WTC11 (cell line): ENCODE measurements at regions not wholly inside any gene's neighbourhood (a gene's known extent, or its start where the extent isn't known, plus 50 kb on each side); places are given as distances from the start of the nearest gene placed in this dataset.

Experiments
- ATAC-seq: fragments of 200-7000 bp; cut with Tn5 transposase; 2 replicates; pipeline ENCODE4 v1.10.0; 2021; ENCODE audit warnings: mild to moderate bottlenecking, moderate library complexity
- CTCF ChIA-PET: fragments of 300-600 bp; sonication (Branson Sonifier 250); formaldehyde crosslinking; loops from one replicate; lab custom pipeline; 2021; ENCODE audit warnings: antibody characterized with exemption; lab: Charles Lee
- POLR2A ChIA-PET: fragments of 350-600 bp; sonication (Branson Sonifier 250); formaldehyde crosslinking; loops from one replicate; lab custom pipeline; 2021; ENCODE audit warnings: antibody characterized with exemption; lab: Charles Lee
- DNase-seq: peaks from one replicate; pipeline ENCODE4 v3.0.0; 2021; ENCODE audit warnings: low spot score
- H3K27ac Mint-ChIP-seq: 2 replicates; pipeline ENCODE4 v1.8.0; 2021; ENCODE audit warnings: mixed read lengths
- H3K27me3 Mint-ChIP-seq: 2 replicates; pipeline ENCODE4 v1.8.0; 2021; ENCODE audit warnings: low read depth, mild to moderate bottlenecking, moderate library complexity, mixed read lengths
- H3K36me3 Mint-ChIP-seq: 2 replicates; pipeline ENCODE4 v1.8.0; 2021; ENCODE audit warnings: mixed read lengths
- H3K4me1 Mint-ChIP-seq: 2 replicates; pipeline ENCODE4 v1.8.0; 2022; ENCODE audit warnings: mixed read lengths
- H3K4me3 Mint-ChIP-seq: 2 replicates; pipeline ENCODE4 v1.8.0; 2021; ENCODE audit warnings: mild to moderate bottlenecking, moderate library complexity, mixed read lengths
- H3K9me3 Mint-ChIP-seq: 2 replicates; pipeline ENCODE4 v1.8.0; 2021; ENCODE audit warnings: mixed read lengths
- CBFB ChIP-seq: sonication (generic); formaldehyde crosslinking; IDR thresholded peaks from 2 replicates; pipeline ENCODE4 v1.8.1; 2022; ENCODE audit warnings: mild to moderate bottlenecking, low read depth, missing genetic modification reagents
- EMX1 ChIP-seq: fragments of 250-450 bp; sonication (Bioruptor Pico); IDR thresholded peaks from 2 replicates; pipeline ENCODE4 v1.8.0; 2021; ENCODE audit warnings: mild to moderate bottlenecking
- ETV6 ChIP-seq: sonication (generic); formaldehyde crosslinking; IDR thresholded peaks from 2 replicates; pipeline ENCODE4 v1.8.1; 2022; ENCODE audit warnings: mild to moderate bottlenecking, missing genetic modification reagents
- FOXJ3 ChIP-seq: sonication (generic); formaldehyde crosslinking; IDR thresholded peaks from 2 replicates; pipeline ENCODE4 v1.9.0; 2021; ENCODE audit warnings: missing genetic modification reagents, mild to moderate bottlenecking, borderline replicate concordance
- HMGA2 ChIP-seq: fragments of 250-450 bp; sonication (Bioruptor Pico); IDR thresholded peaks from 2 replicates; pipeline ENCODE4 v1.4.0; 2021; ENCODE audit warnings: mild to moderate bottlenecking, moderate library complexity
- JUN ChIP-seq: sonication (generic); formaldehyde crosslinking; IDR thresholded peaks from 2 replicates; pipeline ENCODE4 v1.8.0; 2023; ENCODE audit warnings: mild to moderate bottlenecking, missing genetic modification reagents
- MYBL2 ChIP-seq: sonication (generic); formaldehyde crosslinking; IDR thresholded peaks from 2 replicates; pipeline ENCODE4 v1.8.1; 2023; ENCODE audit warnings: mild to moderate bottlenecking, moderate library complexity, missing genetic modification reagents
- NR2C2 ChIP-seq: sonication (generic); formaldehyde crosslinking; IDR thresholded peaks from 2 replicates; pipeline ENCODE4 v1.8.0; 2022; ENCODE audit warnings: mild to moderate bottlenecking, missing genetic modification reagents
- NR3C1 ChIP-seq: sonication (generic); formaldehyde crosslinking; conservative IDR thresholded peaks from 2 replicates; pipeline ENCODE4 v1.8.1; 2023; ENCODE audit warnings: low read depth, mild to moderate bottlenecking, missing genetic modification reagents
- RORB ChIP-seq: fragments of 250-450 bp; sonication (Bioruptor Pico); IDR thresholded peaks from 2 replicates; pipeline ENCODE4 v1.9.0; 2021; ENCODE audit warnings: mild to moderate bottlenecking
- TEAD4 ChIP-seq: sonication (generic); formaldehyde crosslinking; IDR thresholded peaks from 2 replicates; pipeline ENCODE4 v1.8.0; 2022; ENCODE audit warnings: mild to moderate bottlenecking, missing genetic modification reagents
- ZNF232 ChIP-seq: sonication (generic); formaldehyde crosslinking; IDR thresholded peaks from 2 replicates; pipeline ENCODE4 v1.8.0; 2022; ENCODE audit warnings: mild to moderate bottlenecking, missing genetic modification reagents
- TF ChIP-seq, protein P1 (sequence below): fragments of 200-600 bp; IDR thresholded peaks from 2 replicates; pipeline ENCODE4 v1.8.0; 2022; ENCODE audit warnings: antibody characterized with exemption
- TF ChIP-seq, protein P2 (sequence below): sonication (generic); formaldehyde crosslinking; IDR thresholded peaks from 2 replicates; pipeline ENCODE4 v1.8.0; 2022; ENCODE audit warnings: mild to moderate bottlenecking, missing genetic modification reagents
- TF ChIP-seq, protein P3 (sequence below): sonication (generic); formaldehyde crosslinking; IDR thresholded peaks from 2 replicates; pipeline ENCODE4 v1.8.1; 2022; ENCODE audit warnings: missing genetic modification reagents, borderline replicate concordance
- TF ChIP-seq, protein P4 (sequence below): sonication (generic); formaldehyde crosslinking; IDR thresholded peaks from 2 replicates; pipeline ENCODE4 v1.8.0; 2023; ENCODE audit warnings: missing genetic modification reagents, mild to moderate bottlenecking, borderline replicate concordance
- TF ChIP-seq, protein P5 (sequence below): sonication (generic); formaldehyde crosslinking; IDR thresholded peaks from 2 replicates; pipeline ENCODE4 v1.8.0; 2022; ENCODE audit warnings: missing genetic modification reagents
- TF ChIP-seq, protein P6 (sequence below): sonication (generic); formaldehyde crosslinking; IDR thresholded peaks from 2 replicates; pipeline ENCODE4 v1.8.1; 2023; ENCODE audit warnings: mild to moderate bottlenecking, moderate library complexity, missing genetic modification reagents
- TF ChIP-seq, protein P7 (sequence below): sonication (generic); formaldehyde crosslinking; IDR thresholded peaks from 2 replicates; pipeline ENCODE4 v1.8.1; 2023; ENCODE audit warnings: mild to moderate bottlenecking, missing genetic modification reagents

DNA sequence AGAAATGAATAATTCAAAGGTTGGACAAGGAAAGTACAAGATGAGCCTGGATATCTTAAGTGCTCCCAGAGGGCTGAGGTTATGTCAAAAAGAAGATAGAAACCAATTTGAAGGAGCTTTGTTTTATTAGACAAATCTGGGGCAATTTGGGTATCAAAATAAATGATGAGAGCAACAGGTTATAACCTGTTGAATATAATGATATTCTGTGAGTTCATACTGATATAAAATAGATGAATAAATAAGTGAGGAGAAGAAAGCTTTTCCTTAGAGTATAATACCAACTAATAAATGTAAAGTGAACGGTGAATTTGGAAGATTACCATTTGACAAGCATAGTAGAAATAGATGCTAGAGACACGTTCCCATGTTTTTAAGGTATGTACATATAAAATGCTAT, 544.2 kb upstream of the ANKRD30A start:
- Mint-ChIP-seq H3K4me1 (no peaks in the 10 kb centered on the region), H3K4me3 (no peak overlapping the region), H3K27me3 (no peaks in the 10 kb centered on the region), H3K27ac (no peak overlapping the region), H3K9me3 (peaks cover 25% of the 10 kb centered on the region), H3K36me3 (no peaks in the 10 kb centered on the region)
- TF ChIP-seq, protein P1, sequence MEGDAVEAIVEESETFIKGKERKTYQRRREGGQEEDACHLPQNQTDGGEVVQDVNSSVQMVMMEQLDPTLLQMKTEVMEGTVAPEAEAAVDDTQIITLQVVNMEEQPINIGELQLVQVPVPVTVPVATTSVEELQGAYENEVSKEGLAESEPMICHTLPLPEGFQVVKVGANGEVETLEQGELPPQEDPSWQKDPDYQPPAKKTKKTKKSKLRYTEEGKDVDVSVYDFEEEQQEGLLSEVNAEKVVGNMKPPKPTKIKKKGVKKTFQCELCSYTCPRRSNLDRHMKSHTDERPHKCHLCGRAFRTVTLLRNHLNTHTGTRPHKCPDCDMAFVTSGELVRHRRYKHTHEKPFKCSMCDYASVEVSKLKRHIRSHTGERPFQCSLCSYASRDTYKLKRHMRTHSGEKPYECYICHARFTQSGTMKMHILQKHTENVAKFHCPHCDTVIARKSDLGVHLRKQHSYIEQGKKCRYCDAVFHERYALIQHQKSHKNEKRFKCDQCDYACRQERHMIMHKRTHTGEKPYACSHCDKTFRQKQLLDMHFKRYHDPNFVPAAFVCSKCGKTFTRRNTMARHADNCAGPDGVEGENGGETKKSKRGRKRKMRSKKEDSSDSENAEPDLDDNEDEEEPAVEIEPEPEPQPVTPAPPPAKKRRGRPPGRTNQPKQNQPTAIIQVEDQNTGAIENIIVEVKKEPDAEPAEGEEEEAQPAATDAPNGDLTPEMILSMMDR: no peak
- TF ChIP-seq ETV6 (no peak), TEAD4 (no peak), HMGA2 (no peak), NR3C1 (no peak), CBFB (CRISPR knock-in tag) (no peak), EMX1 (CRISPR knock-in tag) (no peak), NR2C2 (no peak), ZNF232 (CRISPR knock-in tag) (no peak), JUN (CRISPR knock-in tag) (no peak), MYBL2 (CRISPR knock-in tag) (no peak), RORB (CRISPR knock-in tag) (no peak), FOXJ3 (CRISPR knock-in tag) (no peak)
- TF ChIP-seq, protein P2, sequence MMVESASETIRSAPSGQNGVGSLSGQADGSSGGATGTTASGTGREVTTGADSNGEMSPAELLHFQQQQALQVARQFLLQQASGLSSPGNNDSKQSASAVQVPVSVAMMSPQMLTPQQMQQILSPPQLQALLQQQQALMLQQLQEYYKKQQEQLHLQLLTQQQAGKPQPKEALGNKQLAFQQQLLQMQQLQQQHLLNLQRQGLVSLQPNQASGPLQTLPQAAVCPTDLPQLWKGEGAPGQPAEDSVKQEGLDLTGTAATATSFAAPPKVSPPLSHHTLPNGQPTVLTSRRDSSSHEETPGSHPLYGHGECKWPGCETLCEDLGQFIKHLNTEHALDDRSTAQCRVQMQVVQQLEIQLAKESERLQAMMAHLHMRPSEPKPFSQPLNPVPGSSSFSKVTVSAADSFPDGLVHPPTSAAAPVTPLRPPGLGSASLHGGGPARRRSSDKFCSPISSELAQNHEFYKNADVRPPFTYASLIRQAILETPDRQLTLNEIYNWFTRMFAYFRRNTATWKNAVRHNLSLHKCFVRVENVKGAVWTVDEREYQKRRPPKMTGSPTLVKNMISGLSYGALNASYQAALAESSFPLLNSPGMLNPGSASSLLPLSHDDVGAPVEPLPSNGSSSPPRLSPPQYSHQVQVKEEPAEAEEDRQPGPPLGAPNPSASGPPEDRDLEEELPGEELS (CRISPR knock-in tag): no peak
- TF ChIP-seq, protein P3, sequence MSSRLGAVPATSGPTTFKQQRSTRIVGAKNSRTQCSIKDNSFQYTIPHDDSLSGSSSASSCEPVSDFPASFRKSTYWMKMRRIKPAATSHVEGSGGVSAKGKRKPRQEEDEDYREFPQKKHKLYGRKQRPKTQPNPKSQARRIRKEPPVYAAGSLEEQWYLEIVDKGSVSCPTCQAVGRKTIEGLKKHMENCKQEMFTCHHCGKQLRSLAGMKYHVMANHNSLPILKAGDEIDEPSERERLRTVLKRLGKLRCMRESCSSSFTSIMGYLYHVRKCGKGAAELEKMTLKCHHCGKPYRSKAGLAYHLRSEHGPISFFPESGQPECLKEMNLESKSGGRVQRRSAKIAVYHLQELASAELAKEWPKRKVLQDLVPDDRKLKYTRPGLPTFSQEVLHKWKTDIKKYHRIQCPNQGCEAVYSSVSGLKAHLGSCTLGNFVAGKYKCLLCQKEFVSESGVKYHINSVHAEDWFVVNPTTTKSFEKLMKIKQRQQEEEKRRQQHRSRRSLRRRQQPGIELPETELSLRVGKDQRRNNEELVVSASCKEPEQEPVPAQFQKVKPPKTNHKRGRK: no peak
- TF ChIP-seq, protein P4, sequence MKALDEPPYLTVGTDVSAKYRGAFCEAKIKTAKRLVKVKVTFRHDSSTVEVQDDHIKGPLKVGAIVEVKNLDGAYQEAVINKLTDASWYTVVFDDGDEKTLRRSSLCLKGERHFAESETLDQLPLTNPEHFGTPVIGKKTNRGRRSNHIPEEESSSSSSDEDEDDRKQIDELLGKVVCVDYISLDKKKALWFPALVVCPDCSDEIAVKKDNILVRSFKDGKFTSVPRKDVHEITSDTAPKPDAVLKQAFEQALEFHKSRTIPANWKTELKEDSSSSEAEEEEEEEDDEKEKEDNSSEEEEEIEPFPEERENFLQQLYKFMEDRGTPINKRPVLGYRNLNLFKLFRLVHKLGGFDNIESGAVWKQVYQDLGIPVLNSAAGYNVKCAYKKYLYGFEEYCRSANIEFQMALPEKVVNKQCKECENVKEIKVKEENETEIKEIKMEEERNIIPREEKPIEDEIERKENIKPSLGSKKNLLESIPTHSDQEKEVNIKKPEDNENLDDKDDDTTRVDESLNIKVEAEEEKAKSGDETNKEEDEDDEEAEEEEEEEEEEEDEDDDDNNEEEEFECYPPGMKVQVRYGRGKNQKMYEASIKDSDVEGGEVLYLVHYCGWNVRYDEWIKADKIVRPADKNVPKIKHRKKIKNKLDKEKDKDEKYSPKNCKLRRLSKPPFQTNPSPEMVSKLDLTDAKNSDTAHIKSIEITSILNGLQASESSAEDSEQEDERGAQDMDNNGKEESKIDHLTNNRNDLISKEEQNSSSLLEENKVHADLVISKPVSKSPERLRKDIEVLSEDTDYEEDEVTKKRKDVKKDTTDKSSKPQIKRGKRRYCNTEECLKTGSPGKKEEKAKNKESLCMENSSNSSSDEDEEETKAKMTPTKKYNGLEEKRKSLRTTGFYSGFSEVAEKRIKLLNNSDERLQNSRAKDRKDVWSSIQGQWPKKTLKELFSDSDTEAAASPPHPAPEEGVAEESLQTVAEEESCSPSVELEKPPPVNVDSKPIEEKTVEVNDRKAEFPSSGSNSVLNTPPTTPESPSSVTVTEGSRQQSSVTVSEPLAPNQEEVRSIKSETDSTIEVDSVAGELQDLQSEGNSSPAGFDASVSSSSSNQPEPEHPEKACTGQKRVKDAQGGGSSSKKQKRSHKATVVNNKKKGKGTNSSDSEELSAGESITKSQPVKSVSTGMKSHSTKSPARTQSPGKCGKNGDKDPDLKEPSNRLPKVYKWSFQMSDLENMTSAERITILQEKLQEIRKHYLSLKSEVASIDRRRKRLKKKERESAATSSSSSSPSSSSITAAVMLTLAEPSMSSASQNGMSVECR (CRISPR knock-in tag): no peak
- TF ChIP-seq, protein P5, sequence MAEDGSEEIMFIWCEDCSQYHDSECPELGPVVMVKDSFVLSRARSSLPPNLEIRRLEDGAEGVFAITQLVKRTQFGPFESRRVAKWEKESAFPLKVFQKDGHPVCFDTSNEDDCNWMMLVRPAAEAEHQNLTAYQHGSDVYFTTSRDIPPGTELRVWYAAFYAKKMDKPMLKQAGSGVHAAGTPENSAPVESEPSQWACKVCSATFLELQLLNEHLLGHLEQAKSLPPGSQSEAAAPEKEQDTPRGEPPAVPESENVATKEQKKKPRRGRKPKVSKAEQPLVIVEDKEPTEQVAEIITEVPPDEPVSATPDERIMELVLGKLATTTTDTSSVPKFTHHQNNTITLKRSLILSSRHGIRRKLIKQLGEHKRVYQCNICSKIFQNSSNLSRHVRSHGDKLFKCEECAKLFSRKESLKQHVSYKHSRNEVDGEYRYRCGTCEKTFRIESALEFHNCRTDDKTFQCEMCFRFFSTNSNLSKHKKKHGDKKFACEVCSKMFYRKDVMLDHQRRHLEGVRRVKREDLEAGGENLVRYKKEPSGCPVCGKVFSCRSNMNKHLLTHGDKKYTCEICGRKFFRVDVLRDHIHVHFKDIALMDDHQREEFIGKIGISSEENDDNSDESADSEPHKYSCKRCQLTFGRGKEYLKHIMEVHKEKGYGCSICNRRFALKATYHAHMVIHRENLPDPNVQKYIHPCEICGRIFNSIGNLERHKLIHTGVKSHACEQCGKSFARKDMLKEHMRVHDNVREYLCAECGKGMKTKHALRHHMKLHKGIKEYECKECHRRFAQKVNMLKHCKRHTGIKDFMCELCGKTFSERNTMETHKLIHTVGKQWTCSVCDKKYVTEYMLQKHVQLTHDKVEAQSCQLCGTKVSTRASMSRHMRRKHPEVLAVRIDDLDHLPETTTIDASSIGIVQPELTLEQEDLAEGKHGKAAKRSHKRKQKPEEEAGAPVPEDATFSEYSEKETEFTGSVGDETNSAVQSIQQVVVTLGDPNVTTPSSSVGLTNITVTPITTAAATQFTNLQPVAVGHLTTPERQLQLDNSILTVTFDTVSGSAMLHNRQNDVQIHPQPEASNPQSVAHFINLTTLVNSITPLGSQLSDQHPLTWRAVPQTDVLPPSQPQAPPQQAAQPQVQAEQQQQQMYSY (CRISPR knock-in tag): no peak
- TF ChIP-seq, protein P6, sequence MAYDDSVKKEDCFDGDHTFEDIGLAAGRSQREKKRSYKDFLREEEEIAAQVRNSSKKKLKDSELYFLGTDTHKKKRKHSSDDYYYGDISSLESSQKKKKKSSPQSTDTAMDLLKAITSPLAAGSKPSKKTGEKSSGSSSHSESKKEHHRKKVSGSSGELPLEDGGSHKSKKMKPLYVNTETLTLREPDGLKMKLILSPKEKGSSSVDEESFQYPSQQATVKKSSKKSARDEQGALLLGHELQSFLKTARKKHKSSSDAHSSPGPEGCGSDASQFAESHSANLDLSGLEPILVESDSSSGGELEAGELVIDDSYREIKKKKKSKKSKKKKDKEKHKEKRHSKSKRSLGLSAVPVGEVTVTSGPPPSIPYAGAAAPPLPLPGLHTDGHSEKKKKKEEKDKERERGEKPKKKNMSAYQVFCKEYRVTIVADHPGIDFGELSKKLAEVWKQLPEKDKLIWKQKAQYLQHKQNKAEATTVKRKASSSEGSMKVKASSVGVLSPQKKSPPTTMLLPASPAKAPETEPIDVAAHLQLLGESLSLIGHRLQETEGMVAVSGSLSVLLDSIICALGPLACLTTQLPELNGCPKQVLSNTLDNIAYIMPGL (CRISPR knock-in tag): no peak
- TF ChIP-seq, protein P7, sequence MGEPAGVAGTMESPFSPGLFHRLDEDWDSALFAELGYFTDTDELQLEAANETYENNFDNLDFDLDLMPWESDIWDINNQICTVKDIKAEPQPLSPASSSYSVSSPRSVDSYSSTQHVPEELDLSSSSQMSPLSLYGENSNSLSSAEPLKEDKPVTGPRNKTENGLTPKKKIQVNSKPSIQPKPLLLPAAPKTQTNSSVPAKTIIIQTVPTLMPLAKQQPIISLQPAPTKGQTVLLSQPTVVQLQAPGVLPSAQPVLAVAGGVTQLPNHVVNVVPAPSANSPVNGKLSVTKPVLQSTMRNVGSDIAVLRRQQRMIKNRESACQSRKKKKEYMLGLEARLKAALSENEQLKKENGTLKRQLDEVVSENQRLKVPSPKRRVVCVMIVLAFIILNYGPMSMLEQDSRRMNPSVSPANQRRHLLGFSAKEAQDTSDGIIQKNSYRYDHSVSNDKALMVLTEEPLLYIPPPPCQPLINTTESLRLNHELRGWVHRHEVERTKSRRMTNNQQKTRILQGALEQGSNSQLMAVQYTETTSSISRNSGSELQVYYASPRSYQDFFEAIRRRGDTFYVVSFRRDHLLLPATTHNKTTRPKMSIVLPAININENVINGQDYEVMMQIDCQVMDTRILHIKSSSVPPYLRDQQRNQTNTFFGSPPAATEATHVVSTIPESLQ (CRISPR knock-in tag): no peak
- DNase-seq: no peak
- ATAC-seq: no peak
- POLR2A ChIA-PET: no interaction called here
- CTCF ChIA-PET: no interaction called here
